ENCODE measurements at regions not wholly inside any gene's neighbourhood (a gene's known extent, or its start where the extent isn't known, plus 50 kb on each side); places are given as distances from the start of the nearest gene placed in this dataset.

DNA sequence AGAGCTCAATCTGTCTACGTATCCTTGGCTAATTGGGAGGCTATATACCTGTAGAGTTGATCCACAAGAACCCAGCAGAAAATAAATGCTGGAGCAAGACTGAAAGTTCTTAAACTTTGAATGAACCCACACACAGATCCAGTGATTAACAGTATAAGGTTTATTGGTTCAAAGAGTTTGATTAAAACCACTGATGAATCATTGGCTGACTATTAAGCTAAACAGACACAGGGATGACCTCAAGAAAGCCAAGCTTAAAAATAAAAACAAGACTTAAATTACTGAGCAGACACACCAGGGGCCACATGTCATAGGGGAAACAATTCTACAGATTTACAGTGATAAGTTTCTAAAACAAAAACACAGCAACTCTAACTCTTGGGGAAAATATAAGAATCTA lies 163.6 kb downstream of the SPATA31D1 start:
- TF ChIP-seq TFCP2L1 (CRISPR knock-in tag; IDR thresholded peaks at IDR 0.05), result no peak
- TF ChIP-seq, protein P1, sequence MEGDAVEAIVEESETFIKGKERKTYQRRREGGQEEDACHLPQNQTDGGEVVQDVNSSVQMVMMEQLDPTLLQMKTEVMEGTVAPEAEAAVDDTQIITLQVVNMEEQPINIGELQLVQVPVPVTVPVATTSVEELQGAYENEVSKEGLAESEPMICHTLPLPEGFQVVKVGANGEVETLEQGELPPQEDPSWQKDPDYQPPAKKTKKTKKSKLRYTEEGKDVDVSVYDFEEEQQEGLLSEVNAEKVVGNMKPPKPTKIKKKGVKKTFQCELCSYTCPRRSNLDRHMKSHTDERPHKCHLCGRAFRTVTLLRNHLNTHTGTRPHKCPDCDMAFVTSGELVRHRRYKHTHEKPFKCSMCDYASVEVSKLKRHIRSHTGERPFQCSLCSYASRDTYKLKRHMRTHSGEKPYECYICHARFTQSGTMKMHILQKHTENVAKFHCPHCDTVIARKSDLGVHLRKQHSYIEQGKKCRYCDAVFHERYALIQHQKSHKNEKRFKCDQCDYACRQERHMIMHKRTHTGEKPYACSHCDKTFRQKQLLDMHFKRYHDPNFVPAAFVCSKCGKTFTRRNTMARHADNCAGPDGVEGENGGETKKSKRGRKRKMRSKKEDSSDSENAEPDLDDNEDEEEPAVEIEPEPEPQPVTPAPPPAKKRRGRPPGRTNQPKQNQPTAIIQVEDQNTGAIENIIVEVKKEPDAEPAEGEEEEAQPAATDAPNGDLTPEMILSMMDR (IDR thresholded peaks at IDR 0.05), result no peak
- no peak for TF ChIP-seq EP300 (IDR thresholded peaks at IDR 0.05)
- no peak for TF ChIP-seq NPAS2 (CRISPR knock-in tag; IDR thresholded peaks at IDR 0.05; ENCODE audit: borderline replicate concordance)

Data from A549 (cell line).